ENCODE measurements at regions not wholly inside any gene's neighbourhood (a gene's known extent, or its start where the extent isn't known, plus 50 kb on each side); places are given as distances from the start of the nearest gene placed in this dataset.

DNA sequence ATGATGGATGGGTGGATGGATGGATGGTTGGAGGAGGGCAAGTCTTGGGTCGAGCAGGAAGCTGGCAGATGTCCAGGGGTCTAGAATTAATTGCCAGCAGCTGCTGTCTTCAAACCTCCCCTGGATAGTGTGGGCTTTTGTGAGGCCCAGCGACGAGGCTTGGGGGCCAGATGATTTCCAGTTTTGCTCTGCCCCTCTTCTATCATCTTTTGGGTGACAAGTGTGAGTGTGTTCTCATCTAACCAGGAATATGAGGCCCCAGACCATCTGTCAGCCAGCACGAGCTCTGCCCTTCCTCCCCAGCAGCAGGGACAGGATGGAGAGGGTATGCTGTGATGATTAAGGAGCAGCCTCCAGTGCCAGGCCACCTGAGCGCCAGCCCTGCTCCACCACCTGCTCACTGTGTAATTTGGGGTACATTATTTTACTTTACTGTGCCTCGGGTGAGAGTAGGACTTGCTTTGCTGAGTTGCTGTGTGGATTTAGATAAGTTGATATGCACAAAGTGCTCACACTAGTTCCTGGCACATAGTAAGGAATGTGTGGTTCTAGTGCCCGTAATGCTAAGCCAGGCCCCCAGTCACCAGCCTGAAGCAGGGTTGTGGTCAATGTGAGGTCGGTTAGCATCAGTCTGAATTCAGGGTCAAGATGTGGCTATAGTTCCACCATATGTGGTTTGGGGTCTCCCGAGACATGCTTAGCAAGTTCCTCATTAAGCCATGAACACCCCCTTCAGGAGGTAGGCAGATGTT is 251.1 kb downstream of the CYP26B1 start:
- Mint-ChIP-seq H3K27ac (ENCODE audit: unreplicated experiment) (no peak overlapping the region), H3K27me3 (ENCODE audit: unreplicated experiment) (peaks cover 39% of the 10 kb centered on the region), H3K36me3 (ENCODE audit: unreplicated experiment) (no peaks in the 10 kb centered on the region), H3K9me3 (ENCODE audit: unreplicated experiment) (no peaks in the 10 kb centered on the region), H3K4me3 (ENCODE audit: unreplicated experiment) (no peak overlapping the region), H3K4me1 (ENCODE audit: unreplicated experiment) (no peaks in the 10 kb centered on the region)
- TF ChIP-seq, protein P1, sequence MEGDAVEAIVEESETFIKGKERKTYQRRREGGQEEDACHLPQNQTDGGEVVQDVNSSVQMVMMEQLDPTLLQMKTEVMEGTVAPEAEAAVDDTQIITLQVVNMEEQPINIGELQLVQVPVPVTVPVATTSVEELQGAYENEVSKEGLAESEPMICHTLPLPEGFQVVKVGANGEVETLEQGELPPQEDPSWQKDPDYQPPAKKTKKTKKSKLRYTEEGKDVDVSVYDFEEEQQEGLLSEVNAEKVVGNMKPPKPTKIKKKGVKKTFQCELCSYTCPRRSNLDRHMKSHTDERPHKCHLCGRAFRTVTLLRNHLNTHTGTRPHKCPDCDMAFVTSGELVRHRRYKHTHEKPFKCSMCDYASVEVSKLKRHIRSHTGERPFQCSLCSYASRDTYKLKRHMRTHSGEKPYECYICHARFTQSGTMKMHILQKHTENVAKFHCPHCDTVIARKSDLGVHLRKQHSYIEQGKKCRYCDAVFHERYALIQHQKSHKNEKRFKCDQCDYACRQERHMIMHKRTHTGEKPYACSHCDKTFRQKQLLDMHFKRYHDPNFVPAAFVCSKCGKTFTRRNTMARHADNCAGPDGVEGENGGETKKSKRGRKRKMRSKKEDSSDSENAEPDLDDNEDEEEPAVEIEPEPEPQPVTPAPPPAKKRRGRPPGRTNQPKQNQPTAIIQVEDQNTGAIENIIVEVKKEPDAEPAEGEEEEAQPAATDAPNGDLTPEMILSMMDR (IDR thresholded peaks at IDR 0.05) = no peak
- DNase-seq (ENCODE audit: extremely low spot score, unreplicated experiment) = peak; percentile 67

DNA sequence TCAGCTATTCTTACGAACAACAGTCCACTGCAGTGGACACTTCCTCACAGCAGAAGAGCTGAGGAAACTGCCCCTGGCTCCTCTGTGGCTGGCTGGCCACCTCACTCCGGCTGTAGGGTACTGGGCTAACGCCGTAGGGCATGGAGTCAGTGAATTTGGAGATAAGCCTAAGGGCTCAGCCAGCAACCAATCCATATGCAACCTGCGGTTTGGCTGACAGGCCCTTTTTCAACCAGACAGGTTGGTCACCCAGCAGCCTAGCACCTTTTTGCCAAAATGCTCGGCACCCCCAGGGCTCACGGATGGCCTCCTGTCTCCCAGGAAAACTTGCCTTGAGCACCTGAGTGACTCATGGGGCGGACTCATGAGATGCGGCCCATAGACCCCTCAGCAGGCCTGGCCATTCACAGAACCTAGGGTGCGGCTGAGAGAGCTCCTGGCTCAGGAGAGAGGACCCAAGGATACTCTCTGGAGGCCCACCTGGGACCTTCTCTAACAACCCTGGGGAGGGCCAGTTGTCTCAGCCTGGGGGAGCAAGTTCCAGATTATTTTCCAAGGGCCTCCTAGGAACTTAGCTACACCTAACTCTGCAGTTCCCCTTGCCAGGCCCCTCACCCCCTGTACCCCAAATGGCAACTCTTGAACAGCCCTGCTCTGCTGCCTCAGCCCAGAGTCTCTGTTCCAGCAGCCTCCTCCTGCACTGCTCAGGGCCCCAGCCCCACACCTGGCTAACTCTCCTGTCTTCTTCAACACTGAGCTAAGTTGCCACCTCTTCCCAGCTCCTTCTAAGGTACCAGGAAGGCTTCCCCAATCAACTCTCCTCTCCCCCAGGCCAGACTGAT is 252.1 kb downstream of the CYP26B1 start:
- H3K27me3 Mint-ChIP-seq (ENCODE audit: unreplicated experiment) = peaks cover 43% of the 10 kb centered on the region
- TF ChIP-seq, protein P1 (IDR thresholded peaks at IDR 0.05) = no peak
- no peak overlapping the region for H3K27ac Mint-ChIP-seq (ENCODE audit: unreplicated experiment)
- peak; percentile 75 for DNase-seq (ENCODE audit: extremely low spot score, unreplicated experiment)
- no peaks in the 10 kb centered on the region for H3K4me1 Mint-ChIP-seq (ENCODE audit: unreplicated experiment)
- no peak overlapping the region for H3K4me3 Mint-ChIP-seq (ENCODE audit: unreplicated experiment)
- H3K9me3 Mint-ChIP-seq (ENCODE audit: unreplicated experiment) = no peaks in the 10 kb centered on the region
- H3K36me3 Mint-ChIP-seq (ENCODE audit: unreplicated experiment) = no peaks in the 10 kb centered on the region

DNA sequence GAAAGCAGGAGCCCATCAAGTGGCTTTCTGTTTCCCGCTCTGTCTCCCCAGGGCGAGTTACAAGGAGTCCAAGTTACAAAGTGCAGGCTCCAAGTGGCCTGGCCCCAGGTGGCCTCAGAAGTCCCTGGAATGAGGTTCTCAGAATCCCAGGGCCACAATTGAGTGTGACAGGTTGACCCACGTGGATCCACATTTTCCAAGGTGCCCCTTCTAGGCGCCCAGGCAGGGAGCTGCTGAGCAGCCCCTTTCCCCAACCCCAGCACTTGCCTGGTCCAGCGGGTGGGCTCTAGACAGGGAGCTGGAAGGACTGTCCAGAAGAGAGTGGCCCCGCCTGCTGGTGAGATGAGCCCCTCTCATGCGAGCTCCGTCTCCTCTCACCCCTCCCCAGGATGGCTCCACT is 253.4 kb downstream of the CYP26B1 start:
- Mint-ChIP-seq H3K27ac (ENCODE audit: unreplicated experiment) (no peak overlapping the region), H3K9me3 (ENCODE audit: unreplicated experiment) (no peaks in the 10 kb centered on the region), H3K4me3 (ENCODE audit: unreplicated experiment) (no peak overlapping the region), H3K36me3 (ENCODE audit: unreplicated experiment) (no peaks in the 10 kb centered on the region), H3K27me3 (ENCODE audit: unreplicated experiment) (peaks cover 38% of the 10 kb centered on the region), H3K4me1 (ENCODE audit: unreplicated experiment) (no peaks in the 10 kb centered on the region)
- TF ChIP-seq, protein P1 (IDR thresholded peaks at IDR 0.05) = no peak
- peak; percentile 80 for DNase-seq (ENCODE audit: extremely low spot score, unreplicated experiment)

DNA sequence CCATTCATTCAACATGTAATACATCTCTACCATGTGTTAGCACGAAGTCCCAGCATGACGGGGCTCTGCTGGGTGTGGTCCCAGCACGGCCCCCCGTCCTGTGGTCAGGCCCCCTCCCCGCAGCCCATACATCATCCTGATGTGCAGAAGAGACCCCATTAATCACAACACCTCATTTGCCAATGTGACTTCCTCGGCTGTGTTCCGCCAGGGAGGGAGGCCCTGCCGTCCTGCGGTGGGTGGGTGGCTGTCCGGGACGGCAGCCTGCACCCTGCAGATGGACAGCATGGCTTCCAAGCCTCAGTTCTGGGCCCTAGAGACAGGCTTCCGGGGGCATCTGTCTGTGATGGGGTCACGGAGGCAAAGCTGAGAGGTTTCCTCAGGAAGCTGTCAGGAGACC is 254.0 kb downstream of the CYP26B1 start:
- Mint-ChIP-seq H3K4me1 (ENCODE audit: unreplicated experiment) (no peaks in the 10 kb centered on the region), H3K27me3 (ENCODE audit: unreplicated experiment) (peaks cover 32% of the 10 kb centered on the region), H3K9me3 (ENCODE audit: unreplicated experiment) (no peaks in the 10 kb centered on the region), H3K4me3 (ENCODE audit: unreplicated experiment) (no peak overlapping the region), H3K36me3 (ENCODE audit: unreplicated experiment) (no peaks in the 10 kb centered on the region), H3K27ac (ENCODE audit: unreplicated experiment) (no peak overlapping the region)
- TF ChIP-seq, protein P1 (IDR thresholded peaks at IDR 0.05) = no peak
- DNase-seq (ENCODE audit: extremely low spot score, unreplicated experiment) = peak; percentile 74

DNA sequence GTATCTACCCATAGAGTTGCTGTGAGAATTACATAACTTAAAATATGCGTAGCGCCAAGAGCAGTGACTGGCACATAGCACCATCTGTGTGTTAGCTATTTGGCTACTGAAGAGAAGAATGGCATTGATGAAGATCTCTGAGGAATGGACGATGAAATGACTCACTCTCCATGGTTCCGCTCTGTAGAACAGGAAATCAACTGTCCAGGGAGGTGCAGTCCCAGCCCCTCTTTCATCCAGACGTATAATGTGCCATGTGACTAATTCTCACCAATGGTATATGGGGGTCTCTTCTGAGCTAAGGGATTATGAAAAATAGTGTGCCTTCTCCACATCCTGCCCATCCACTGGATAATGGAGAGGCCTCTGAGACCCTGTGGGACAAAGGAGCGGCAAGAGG is 254.8 kb downstream of the CYP26B1 start:
- TF ChIP-seq, protein P1 (IDR thresholded peaks at IDR 0.05) = no peak
- Mint-ChIP-seq H3K4me3 (ENCODE audit: unreplicated experiment) (no peak overlapping the region), H3K27me3 (ENCODE audit: unreplicated experiment) (peaks cover 25% of the 10 kb centered on the region), H3K27ac (ENCODE audit: unreplicated experiment) (no peak overlapping the region), H3K36me3 (ENCODE audit: unreplicated experiment) (no peaks in the 10 kb centered on the region), H3K9me3 (ENCODE audit: unreplicated experiment) (no peaks in the 10 kb centered on the region), H3K4me1 (ENCODE audit: unreplicated experiment) (no peaks in the 10 kb centered on the region)
- DNase-seq (ENCODE audit: extremely low spot score, unreplicated experiment) = peak; percentile 25

Measured in osteocyte (in vitro differentiated cells).